H54 (cell line): ENCODE measurements at regions not wholly inside any gene's neighbourhood (a gene's known extent, or its start where the extent isn't known, plus 50 kb on each side); places are given as distances from the start of the nearest gene placed in this dataset.

Experiments
- DNase-seq: peaks from one replicate; pipeline ENCODE4 v3.0.0; 2011; ENCODE audit warnings: low spot score, mixed read lengths; ENCODE audit not compliant: insufficient read length
- FAIRE-seq: peaks from 3 replicates; lab custom pipeline; 2011; peaks lifted over from hg19 to GRCh38; lab: Jason Lieb, UNC
- POLR2A ChIP-seq: IDR thresholded peaks from 2 replicates; pipeline ENCODE4 v1.6.1; 2011; ENCODE audit warnings: low read depth, mild to moderate bottlenecking, low read length

- DNase-seq (no peak), FAIRE-seq (no peak)
- no peak for TF ChIP-seq POLR2A
Observed at GRCh38 chr4:113824396-113824795, 62.9 kb upstream of the CAMK2D start.

GRCh38 chr4:113823291-113823659, 61.7 kb upstream of the CAMK2D start:
- no peak for FAIRE-seq

GRCh38 chr4:113822555-113823290, 61.2 kb upstream of the CAMK2D start:
- TF ChIP-seq POLR2A: no peak
- DNase-seq: no peak
- FAIRE-seq: no peak

More at GRCh38 chr4:113823291-113823659, 61.7 kb upstream of the CAMK2D start:
- no peak for TF ChIP-seq POLR2A
- no peak for DNase-seq

GRCh38 chr4:113821856-113822255, 60.3 kb upstream of the CAMK2D start:
- TF ChIP-seq POLR2A: no peak
- FAIRE-seq: no peak
- DNase-seq: no peak

GRCh38 chr4:113820108-113820507, 58.6 kb upstream of the CAMK2D start:
- FAIRE-seq: no peak
- DNase-seq: no peak
- no peak for TF ChIP-seq POLR2A

GRCh38 chr4:113815826-113816225, 54.3 kb upstream of the CAMK2D start:
- FAIRE-seq: no peak
- TF ChIP-seq POLR2A: no peak
- DNase-seq: no peak

GRCh38 chr4:113811359-113811758, 49.8 kb upstream of the CAMK2D start:
- DNase-seq (no peak), FAIRE-seq (no peak)
- no peak for TF ChIP-seq POLR2A
